ENCODE measurements at regions not wholly inside any gene's neighbourhood (a gene's known extent, or its start where the extent isn't known, plus 50 kb on each side); places are given as distances from the start of the nearest gene placed in this dataset.

- Histone ChIP-seq H2AFZ (ENCODE audit: low read depth) (no peak overlapping the region), H3K4me1 (ENCODE audit: control insufficient read depth in 1 of 2, insufficient read depth in 2 of 2, low read depth in 1 of 2, low read length in 1 of 2) (no peaks in the 10 kb centered on the region), H3K9me3 (no peaks in the 10 kb centered on the region), H4K20me1 (ENCODE audit: insufficient read depth) (no peaks in the 10 kb centered on the region), H3K9me2 (no peaks in the 10 kb centered on the region), H3K79me2 (ENCODE audit: insufficient read depth) (no peaks in the 10 kb centered on the region), H3K9ac (no peak overlapping the region), H3K36me3 (replicated peaks in 1 of 2; ENCODE audit: control insufficient read depth in 1 of 2, insufficient read depth in 2 of 2, low read length in 1 of 2) (no peaks in the 10 kb centered on the region), H3K27me3 (ENCODE audit: insufficient read depth) (no peaks in the 10 kb centered on the region), H3K4me2 (no peak overlapping the region), H3F3A (replicated peaks; ENCODE audit: insufficient read depth) (no peaks in the 10 kb centered on the region), H3K27ac (ENCODE audit: low read depth in 2 of 2, low read length in 1 of 2) (no peak overlapping the region), H3K4me3 (ENCODE audit: low read depth in 2 of 2, low read length in 1 of 2) (no peak overlapping the region)
- ChIA-PET POLR2A (no interaction called here), CTCF (no interaction called here)
- 12% methylated on average over 4 of the region's 6 CpGs for WGBS (ENCODE audit: low lambda C conversion rate)
- DNase-seq, result no peak
- TF ChIP-seq FOXM1 (IDR thresholded peaks at IDR 0.05; ENCODE audit: low read depth) (no peak), MEF2A (IDR thresholded peaks at IDR 0.05; ENCODE audit: borderline replicate concordance, low read depth) (no peak), FOXJ3 (CRISPR knock-in tag; IDR thresholded peaks at IDR 0.05) (no peak), RXRA (IDR thresholded peaks at IDR 0.05; ENCODE audit: borderline replicate concordance, low read depth) (no peak), RFX5 (IDR thresholded peaks at IDR 0.05; ENCODE audit: low read length) (no peak), RCOR1 (IDR thresholded peaks at IDR 0.05; ENCODE audit: low read length) (no peak), IRF3 (IDR thresholded peaks at IDR 0.05; ENCODE audit: low read depth, low read length) (no peak), NFIC (IDR thresholded peaks at IDR 0.05; ENCODE audit: borderline replicate concordance) (no peak), GATA2 (CRISPR knock-in tag; IDR thresholded peaks at IDR 0.05) (no peak), NRF1 (IDR thresholded peaks at IDR 0.05; ENCODE audit: low read depth, low read length) (no peak), EP300 (IDR thresholded peaks at IDR 0.05; ENCODE audit: borderline replicate concordance in 1 of 2, low read depth in 1 of 2, low read length in 1 of 2) (no peak), REST (IDR thresholded peaks at IDR 0.05; ENCODE audit: low read depth, low read length) (no peak), ELF1 (IDR thresholded peaks at IDR 0.05) (no peak), JUND (IDR thresholded peaks at IDR 0.05) (no peak), GABPA (IDR thresholded peaks at IDR 0.05; ENCODE audit: low read depth) (no peak)
- TF ChIP-seq, protein P1, sequence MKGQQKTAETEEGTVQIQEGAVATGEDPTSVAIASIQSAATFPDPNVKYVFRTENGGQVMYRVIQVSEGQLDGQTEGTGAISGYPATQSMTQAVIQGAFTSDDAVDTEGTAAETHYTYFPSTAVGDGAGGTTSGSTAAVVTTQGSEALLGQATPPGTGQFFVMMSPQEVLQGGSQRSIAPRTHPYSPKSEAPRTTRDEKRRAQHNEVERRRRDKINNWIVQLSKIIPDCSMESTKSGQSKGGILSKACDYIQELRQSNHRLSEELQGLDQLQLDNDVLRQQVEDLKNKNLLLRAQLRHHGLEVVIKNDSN (IDR thresholded peaks at IDR 0.05; ENCODE audit: borderline replicate concordance, low read depth), result no peak
- TF ChIP-seq, protein P2, sequence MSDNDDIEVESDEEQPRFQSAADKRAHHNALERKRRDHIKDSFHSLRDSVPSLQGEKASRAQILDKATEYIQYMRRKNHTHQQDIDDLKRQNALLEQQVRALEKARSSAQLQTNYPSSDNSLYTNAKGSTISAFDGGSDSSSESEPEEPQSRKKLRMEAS (IDR thresholded peaks at IDR 0.05; ENCODE audit: low read depth), result no peak
Measured at GRCh38 chr20:61015602-61016001, 236.5 kb upstream of the CDH4 start.

Data from SK-N-SH (cell line).